Posterior vena cava (tissue), 2 donors: ENCODE measurements at regions not wholly inside any gene's neighbourhood (a gene's known extent, or its start where the extent isn't known, plus 50 kb on each side); places are given as distances from the start of the nearest gene placed in this dataset.
"Not testable (repeated sequence)": the region's sequence is repeated elsewhere in the genome, so short reads cannot be mapped to it uniquely, and the experiment has no call there.

Source experiments
- DNase-seq: peaks from one replicate; pipeline ENCODE4 v3.0.0-alpha.2; 2020; ENCODE audit warnings: low spot score
- intact Hi-C, 2 donors: fragments of 100-400 bp; cut with DNase I; formaldehyde crosslinking; loops; one replicate each; pipeline versions ENCODE4 v1.14.1 to v1.14.2; 2022 to 2023
- donor health status: DM: yes; HTN: yes; CAD: no.
- donor health status: DM: yes; HTN: yes; CAD: no.

- DNase-seq: no peak
- intact Hi-C loops: no loop called here
Measured at GRCh38 chr13:71382285-71382684, 484.7 kb downstream of the DACH1 start.

- DNase-seq: no peak
- intact Hi-C loops: no loop called here
Measured at GRCh38 chr13:71380191-71380590, 486.8 kb downstream of the DACH1 start.

- DNase-seq: no peak
- intact Hi-C loops: no loop called here
Measured at GRCh38 chr13:71378961-71379905, 487.8 kb downstream of the DACH1 start.

- intact Hi-C loops: no loop called here
- no peak for DNase-seq
Measured at GRCh38 chr13:71374471-71375049, 492.4 kb downstream of the DACH1 start.

GRCh38 chr13:71368336-71368735 lies 498.7 kb downstream of the DACH1 start:
- DNase-seq: no peak
- intact Hi-C loops: no loop called here

- DNase-seq: no peak
Measured at GRCh38 chr13:71360041-71360440, 507.0 kb downstream of the DACH1 start.

GRCh38 chr13:71359641-71360040 lies 507.4 kb downstream of the DACH1 start:
- intact Hi-C loops: no loop called here
- no peak for DNase-seq

More at GRCh38 chr13:71360041-71360440, 507.0 kb downstream of the DACH1 start:
- intact Hi-C loops: no loop called here

GRCh38 chr13:71358218-71358617 lies 508.8 kb downstream of the DACH1 start:
- intact Hi-C loops: no loop called here
- DNase-seq: no peak

- intact Hi-C loops: no loop called here
- DNase-seq: no peak
Measured at GRCh38 chr13:71355010-71355409, 512.0 kb downstream of the DACH1 start.

GRCh38 chr13:71350886-71351285 lies 516.1 kb downstream of the DACH1 start:
- intact Hi-C loops: no loop called here
- DNase-seq: no peak

- intact Hi-C loops, DNase-seq: not testable (repeated sequence)
Measured at GRCh38 chr13:71345856-71346255, 521.1 kb downstream of the DACH1 start.

GRCh38 chr13:71339736-71340135 lies 527.3 kb downstream of the DACH1 start:
- DNase-seq: no peak
- intact Hi-C loops: no loop called here

- no peak for DNase-seq
- intact Hi-C loops: no loop called here
Measured at GRCh38 chr13:71339005-71339404, 528.0 kb downstream of the DACH1 start.

- DNase-seq: no peak
- intact Hi-C loops: no loop called here
Measured at GRCh38 chr13:71338070-71338469, 528.9 kb downstream of the DACH1 start.

GRCh38 chr13:71327266-71327665 lies 539.7 kb downstream of the DACH1 start:
- intact Hi-C loops: no loop called here
- no peak for DNase-seq

- no peak for DNase-seq
- intact Hi-C loops: no loop called here
Measured at GRCh38 chr13:71325556-71325955, 541.4 kb downstream of the DACH1 start.

- intact Hi-C loops: no loop called here
- no peak for DNase-seq
Measured at GRCh38 chr13:71323266-71323665, 543.7 kb downstream of the DACH1 start.

- DNase-seq: no peak
- intact Hi-C loops: no loop called here
Measured at GRCh38 chr13:71320452-71320851, 546.6 kb downstream of the DACH1 start.

- intact Hi-C loops: no loop called here
Measured at GRCh38 chr13:71316792-71317363, 550.1 kb downstream of the DACH1 start.

GRCh38 chr13:71312923-71313322 lies 554.1 kb downstream of the DACH1 start:
- intact Hi-C loops: no loop called here
- DNase-seq: no peak

More at GRCh38 chr13:71316792-71317363, 550.1 kb downstream of the DACH1 start:
- DNase-seq: no peak
